HG03469 (cell line): ENCODE measurements at regions not wholly inside any gene's neighbourhood (a gene's known extent, or its start where the extent isn't known, plus 50 kb on each side); places are given as distances from the start of the nearest gene placed in this dataset.
"Not testable (repeated sequence)": the region's sequence is repeated elsewhere in the genome, so short reads cannot be mapped to it uniquely, and the experiment has no call there.

Experiments used
- ATAC-seq: cut with Tn5 transposase; IDR thresholded peaks from one replicate; pipeline ENCODE4 v1.9.1; 2021; ENCODE audit warnings: mild to moderate bottlenecking, moderate library complexity, moderate number of reproducible peaks; ENCODE audit not compliant: unreplicated experiment

GRCh38 chr21:8194042-8194441 lies 2327.3 kb upstream of the TPTE start:
- ATAC-seq = peak; percentile 75

DNA sequence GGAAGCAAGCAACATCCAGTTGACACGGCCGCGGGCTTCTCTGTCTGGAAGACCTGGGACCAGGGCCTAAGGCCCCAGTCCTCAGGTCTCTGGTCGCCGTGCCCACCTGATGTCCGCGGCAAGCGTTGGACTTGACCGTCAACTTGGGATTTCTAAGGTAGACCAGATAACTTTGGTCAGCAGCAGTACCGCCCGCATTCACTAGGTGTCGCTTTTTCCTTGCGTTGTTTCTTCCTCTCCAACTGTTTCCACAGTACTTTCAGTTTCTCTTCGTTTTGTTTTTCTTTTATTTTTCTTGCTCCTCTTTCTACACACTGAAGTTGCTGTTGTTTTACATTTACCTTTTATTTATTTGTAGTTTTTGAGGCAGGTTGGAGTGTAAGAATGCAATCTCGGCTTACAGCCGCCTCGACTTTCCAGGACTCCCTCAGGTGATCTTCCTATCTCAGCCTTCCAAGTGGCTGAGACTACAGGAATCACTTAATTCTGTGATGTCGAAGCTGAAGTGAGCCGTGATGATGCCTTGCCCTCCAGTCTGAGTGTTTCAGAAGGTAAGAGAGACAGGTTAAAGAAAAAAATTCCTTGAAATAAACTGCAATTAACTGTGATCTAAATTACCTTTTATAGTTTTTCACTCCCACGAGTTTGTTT lies 2323.9 kb upstream of the TPTE start:
- peak; percentile 45 for ATAC-seq

GRCh38 chr21:8205094-8205891 lies 2316.1 kb upstream of the TPTE start:
- not testable (repeated sequence) for ATAC-seq

DNA sequence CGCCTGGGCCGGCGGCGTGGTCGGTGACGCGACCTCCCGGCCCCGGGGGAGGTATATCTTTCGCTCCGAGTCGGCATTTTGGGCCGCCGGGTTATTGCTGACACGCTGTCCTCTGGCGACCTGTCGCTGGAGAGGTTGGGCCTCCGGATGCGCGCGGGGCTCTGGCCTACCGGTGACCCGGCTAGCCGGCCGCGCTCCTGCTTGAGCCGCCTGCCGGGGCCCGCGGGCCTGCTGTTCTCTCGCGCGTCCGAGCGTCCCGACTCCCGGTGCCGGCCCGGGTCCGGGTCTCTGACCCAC lies 2315.5 kb upstream of the TPTE start:
- ATAC-seq = not testable (repeated sequence)

GRCh38 chr21:8212986-8213550 lies 2308.3 kb upstream of the TPTE start:
- not testable (repeated sequence) for ATAC-seq

GRCh38 chr21:8214539-8214938 lies 2306.8 kb upstream of the TPTE start:
- ATAC-seq = not testable (repeated sequence)

- ATAC-seq = not testable (repeated sequence)
Observed at GRCh38 chr21:8229366-8230150, 2291.8 kb upstream of the TPTE start.

DNA sequence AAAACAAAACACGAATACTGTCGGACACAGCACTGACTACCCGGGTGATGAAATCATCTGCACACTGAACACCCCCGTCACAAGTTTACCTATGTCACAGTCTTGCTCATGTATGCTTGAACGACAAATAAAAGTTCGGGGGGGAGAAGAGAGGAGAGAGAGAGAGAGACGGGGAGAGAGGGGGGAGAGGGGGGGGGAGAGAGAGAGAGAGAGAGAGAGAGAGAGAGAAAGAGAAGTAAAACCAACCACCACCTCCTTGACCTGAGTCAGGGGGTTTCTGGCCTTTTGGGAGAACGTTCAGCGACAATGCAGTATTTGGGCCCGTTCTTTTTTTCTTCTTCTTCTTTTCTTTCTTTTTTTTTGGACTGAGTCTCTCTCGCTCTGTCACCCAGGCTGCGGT lies 2290.1 kb upstream of the TPTE start:
- ATAC-seq = not testable (repeated sequence)

DNA sequence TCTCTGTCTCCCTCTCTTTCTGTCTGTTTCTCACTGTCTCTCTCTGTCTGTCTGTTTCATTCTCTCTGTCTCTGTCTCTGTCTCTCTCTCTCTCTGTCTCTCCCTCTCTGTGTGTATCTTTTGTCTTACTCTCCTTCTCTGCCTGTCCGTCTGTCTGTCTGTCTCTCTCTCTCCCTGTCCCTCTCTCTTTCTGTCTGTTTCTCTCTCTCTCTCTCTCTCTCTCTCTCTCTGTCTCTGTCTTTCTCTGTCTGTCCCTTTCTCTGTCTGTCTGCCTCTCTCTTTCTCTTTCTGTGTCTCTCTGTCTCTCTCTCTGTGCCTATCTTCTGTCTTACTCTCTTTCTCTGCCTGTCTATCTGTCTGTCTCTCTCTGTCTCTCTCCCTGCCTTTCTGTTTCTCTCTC lies 2288.4 kb upstream of the TPTE start:
- ATAC-seq = not testable (repeated sequence)

- ATAC-seq = not testable (repeated sequence)
Observed at GRCh38 chr21:8234059-8234458, 2287.3 kb upstream of the TPTE start.

- ATAC-seq = peak; percentile 28
Observed at GRCh38 chr21:8244723-8245641, 2276.4 kb upstream of the TPTE start.

DNA sequence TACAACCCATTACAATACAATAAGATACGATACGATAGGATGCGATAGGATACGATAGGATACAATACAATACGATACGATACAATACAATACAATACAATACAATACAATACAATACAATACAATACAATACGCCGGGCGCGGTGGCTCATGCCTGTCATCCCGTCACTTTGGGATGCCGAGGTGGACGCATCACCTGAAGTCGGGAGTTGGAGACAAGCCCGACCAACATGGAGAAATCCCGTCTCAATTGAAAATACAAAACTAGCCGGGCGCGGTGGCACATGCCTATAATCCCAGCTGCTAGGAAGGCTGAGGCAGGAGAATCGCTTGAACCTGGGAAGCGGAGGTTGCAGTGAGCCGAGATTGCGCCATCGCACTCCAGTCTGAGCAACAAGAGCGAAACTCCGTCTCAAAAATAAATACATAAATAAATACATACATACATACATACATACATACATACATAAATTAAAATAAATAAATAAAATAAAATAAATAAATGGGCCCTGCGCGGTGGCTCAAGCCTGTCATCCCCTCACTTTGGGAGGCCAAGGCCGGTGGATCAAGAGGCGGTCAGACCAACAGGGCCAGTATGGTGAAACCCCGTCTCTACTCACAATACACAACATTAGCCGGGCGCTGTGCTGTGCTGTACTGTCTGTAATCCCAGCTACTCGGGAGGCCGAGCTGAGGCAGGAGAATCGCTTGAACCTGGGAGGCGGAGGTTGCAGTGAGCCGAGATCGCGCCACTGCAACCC lies 2275.6 kb upstream of the TPTE start:
- peak; percentile 73 for ATAC-seq

DNA sequence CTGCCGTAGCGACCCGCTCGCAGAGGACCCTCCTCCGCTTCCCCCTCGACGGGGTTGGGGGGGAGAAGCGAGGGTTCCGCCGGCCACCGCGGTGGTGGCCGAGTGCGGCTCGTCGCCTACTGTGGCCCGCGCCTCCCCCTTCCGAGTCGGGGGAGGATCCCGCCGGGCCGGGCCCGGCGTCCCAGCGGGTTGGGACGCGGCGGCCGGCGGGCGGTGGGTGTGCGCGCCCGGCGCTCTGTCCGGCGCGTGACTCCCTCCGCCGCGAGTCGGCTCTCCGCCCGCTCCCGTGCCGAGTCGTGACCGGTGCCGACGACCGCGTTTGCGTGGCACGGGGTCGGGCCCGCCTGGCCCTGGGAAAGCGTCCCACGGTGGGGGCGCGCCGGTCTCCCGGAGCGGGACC lies 2269.7 kb upstream of the TPTE start:
- ATAC-seq = not testable (repeated sequence)

GRCh38 chr21:8255094-8255493 lies 2266.3 kb upstream of the TPTE start:
- ATAC-seq = not testable (repeated sequence)

GRCh38 chr21:8257083-8257799 lies 2264.1 kb upstream of the TPTE start:
- ATAC-seq = not testable (repeated sequence)

- not testable (repeated sequence) for ATAC-seq
Observed at GRCh38 chr21:8260065-8260627, 2261.2 kb upstream of the TPTE start.
